ENCODE measurements at regions not wholly inside any gene's neighbourhood (a gene's known extent, or its start where the extent isn't known, plus 50 kb on each side); places are given as distances from the start of the nearest gene placed in this dataset.

DNA sequence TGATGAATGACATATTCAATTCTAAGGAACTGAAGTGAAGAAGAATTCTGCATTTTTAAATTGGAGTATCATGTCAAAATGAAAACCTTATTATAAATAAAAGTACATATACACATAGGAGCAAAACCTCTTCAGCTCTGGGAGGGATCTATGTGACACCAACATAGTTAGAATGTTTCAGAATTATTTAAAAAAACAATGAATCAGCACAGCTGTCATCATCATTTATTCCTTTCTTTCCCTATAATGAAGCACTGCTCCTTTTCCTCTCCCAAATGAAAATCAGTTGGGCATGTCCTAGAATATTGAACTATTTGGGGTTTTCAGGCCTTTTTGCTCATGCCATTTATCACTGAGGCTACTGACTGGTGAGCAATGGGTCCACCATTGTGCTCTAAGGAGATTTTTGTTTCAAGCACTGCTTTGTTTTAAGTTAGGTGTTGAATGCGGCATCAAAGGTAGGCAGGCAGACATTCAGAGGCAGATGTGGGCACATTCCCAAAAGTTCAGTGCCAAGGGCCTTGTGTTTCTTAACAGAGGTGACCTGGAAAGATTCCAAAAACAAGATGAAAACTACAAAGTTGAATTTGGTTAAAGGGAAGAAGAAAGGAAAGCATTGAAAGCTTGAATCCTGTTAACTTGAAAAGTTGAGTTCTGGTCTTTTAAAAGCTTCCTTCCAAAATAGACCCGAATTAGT, 126.4 kb upstream of the ADAMTSL1 start:
- TF ChIP-seq, protein P1, sequence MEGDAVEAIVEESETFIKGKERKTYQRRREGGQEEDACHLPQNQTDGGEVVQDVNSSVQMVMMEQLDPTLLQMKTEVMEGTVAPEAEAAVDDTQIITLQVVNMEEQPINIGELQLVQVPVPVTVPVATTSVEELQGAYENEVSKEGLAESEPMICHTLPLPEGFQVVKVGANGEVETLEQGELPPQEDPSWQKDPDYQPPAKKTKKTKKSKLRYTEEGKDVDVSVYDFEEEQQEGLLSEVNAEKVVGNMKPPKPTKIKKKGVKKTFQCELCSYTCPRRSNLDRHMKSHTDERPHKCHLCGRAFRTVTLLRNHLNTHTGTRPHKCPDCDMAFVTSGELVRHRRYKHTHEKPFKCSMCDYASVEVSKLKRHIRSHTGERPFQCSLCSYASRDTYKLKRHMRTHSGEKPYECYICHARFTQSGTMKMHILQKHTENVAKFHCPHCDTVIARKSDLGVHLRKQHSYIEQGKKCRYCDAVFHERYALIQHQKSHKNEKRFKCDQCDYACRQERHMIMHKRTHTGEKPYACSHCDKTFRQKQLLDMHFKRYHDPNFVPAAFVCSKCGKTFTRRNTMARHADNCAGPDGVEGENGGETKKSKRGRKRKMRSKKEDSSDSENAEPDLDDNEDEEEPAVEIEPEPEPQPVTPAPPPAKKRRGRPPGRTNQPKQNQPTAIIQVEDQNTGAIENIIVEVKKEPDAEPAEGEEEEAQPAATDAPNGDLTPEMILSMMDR (IDR thresholded peaks at IDR 0.05; ENCODE audit: insufficient read depth, low read depth, low read length, missing control alignments), result no peak
- H3K4me3 ChIP-seq (ENCODE audit: low read depth, low read length), result no peak overlapping the region
- DNase-seq (ENCODE audit: low read depth), result no peak

DNA sequence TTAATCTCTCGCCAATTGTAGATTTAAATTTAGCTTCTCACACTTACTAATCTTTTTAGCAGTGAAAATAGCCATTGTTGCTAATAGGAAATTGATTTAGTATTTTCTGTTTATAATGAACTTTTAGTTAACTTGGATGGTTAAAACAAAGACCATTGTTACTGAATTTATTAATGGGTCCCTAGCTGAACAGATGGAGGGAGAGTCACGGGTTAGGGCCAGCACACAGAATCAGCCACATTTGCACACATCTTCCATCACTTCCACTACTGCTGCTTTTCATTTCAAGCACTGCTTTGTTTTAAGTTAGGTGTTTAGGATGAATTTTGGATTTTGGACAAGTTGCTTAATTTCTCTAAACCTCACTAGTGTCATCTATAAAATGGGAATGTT, 125.9 kb upstream of the ADAMTSL1 start:
- no peak for DNase-seq (ENCODE audit: low read depth)
- TF ChIP-seq, protein P1 (IDR thresholded peaks at IDR 0.05; ENCODE audit: insufficient read depth, low read depth, low read length, missing control alignments), result no peak
- no peak overlapping the region for H3K4me3 ChIP-seq (ENCODE audit: low read depth, low read length)

DNA sequence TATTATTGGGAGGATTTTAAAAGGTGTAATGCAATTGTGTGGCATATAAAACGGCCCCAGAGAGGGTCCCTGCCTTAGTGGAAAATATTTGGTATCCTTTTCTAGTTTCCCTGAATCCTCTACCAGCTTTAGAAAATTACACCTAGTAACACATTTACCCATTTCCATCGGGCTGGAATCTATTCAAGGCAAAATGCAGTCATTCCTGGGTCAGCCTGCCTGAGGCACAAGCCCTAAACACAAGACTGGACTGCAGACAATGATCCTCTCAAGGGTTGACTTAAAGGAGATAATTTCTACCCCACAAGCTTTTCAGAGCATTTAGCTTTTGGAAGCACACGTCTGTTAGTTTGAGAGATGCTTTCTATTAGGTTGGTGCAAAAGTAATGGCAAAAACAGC, 124.4 kb upstream of the ADAMTSL1 start:
- no peak overlapping the region for H3K4me3 ChIP-seq (ENCODE audit: low read depth, low read length)
- TF ChIP-seq, protein P1 (IDR thresholded peaks at IDR 0.05; ENCODE audit: insufficient read depth, low read depth, low read length, missing control alignments), result no peak
- no peak for DNase-seq (ENCODE audit: low read depth)

DNA sequence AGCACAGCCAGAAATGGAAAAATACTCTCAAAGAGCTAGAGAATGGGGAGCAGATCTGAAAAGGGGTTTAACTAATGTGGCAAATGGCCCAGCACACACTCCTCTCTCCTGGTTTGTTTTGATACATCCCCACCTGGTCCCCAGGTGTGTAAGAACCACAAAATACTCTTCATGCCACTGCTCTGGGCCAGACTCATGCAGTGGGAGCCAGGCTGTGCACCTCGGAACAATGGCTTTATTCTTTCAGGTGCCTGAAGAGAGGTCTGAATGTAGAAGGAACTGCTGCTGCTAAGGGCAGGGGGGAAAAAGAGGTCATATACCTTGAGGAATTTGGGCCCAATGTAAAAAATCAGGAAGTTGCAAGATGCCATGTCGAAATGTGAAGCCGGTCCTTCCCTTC, 123.9 kb upstream of the ADAMTSL1 start:
- H3K4me3 ChIP-seq (ENCODE audit: low read depth, low read length), result no peak overlapping the region
- TF ChIP-seq, protein P1 (IDR thresholded peaks at IDR 0.05; ENCODE audit: insufficient read depth, low read depth, low read length, missing control alignments), result no peak
- no peak for DNase-seq (ENCODE audit: low read depth)

DNA sequence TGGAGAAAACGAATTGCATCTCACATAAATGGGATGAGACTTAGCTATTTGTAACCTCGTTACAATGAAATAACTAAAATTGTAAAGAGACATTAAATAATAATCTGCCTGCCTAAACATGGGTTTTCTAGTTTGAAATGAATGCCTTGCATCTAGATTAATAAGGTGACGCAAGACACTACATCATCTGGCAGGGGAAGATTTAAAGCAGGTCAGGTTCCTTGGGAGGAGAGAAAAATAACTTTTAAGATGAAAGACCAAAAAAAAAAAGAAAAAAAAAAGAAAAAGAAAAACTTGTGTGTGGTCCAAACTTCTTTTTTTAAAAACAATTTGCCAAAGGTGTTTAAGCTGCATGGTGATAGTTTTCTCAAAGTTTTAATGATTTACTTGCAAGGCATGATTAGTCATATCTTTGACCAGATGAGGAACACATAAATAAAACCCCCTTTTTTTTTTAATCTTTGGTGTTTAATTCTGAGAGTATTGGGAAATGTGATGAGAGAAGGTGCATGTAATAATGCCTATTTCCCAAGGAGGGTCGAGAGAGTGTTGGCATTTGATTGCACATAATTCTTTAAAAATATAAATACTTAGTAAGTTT, 122.9 kb upstream of the ADAMTSL1 start:
- H3K4me3 ChIP-seq (ENCODE audit: low read depth, low read length), result no peak overlapping the region
- DNase-seq (ENCODE audit: low read depth), result no peak
- TF ChIP-seq, protein P1 (IDR thresholded peaks at IDR 0.05; ENCODE audit: insufficient read depth, low read depth, low read length, missing control alignments), result no peak

DNA sequence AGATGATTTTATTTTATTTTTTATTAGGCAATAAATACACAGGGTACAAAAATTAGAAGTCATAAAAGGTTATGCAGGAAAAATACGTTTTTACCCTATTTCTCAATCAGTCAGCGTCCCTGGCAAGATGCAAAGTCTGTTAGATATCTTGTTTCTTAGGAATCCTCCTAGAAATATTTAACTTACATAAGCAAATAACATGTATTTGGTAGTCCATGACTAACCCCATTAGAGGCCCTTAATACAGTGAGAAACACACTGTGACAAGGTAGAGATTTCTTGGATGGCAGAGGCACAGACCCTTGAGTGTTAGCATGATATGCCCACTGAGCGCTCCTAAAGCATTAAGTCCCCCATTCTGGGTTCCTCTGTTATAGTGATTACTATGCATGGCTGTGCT, 121.2 kb upstream of the ADAMTSL1 start:
- H3K4me3 ChIP-seq (ENCODE audit: low read depth, low read length), result no peak overlapping the region
- TF ChIP-seq, protein P1 (IDR thresholded peaks at IDR 0.05; ENCODE audit: insufficient read depth, low read depth, low read length, missing control alignments), result no peak
- DNase-seq (ENCODE audit: low read depth), result no peak

DNA sequence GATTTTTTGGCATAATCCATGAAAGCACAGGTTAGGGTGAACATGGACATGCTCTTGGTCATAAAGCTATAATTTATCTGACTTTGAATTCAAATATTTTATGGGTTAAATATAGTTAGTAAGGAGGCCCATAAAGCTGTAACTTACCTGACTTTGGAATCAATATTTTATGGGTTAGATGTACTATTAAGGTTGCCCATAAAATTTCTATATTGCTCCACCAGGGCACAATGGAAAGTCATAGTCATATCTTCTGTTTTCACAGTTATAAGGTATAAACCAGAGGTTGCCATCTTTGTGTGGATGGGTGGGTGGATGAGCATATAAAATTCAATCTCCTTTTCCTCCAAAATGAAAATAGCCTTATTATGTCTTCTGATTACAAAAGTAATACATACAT, 120.5 kb upstream of the ADAMTSL1 start:
- TF ChIP-seq, protein P1 (IDR thresholded peaks at IDR 0.05; ENCODE audit: insufficient read depth, low read depth, low read length, missing control alignments), result no peak

More for the DNA sequence above, 120.5 kb upstream of the ADAMTSL1 start:
- DNase-seq (ENCODE audit: low read depth), result no peak
- no peak overlapping the region for H3K4me3 ChIP-seq (ENCODE audit: low read depth, low read length)
